SK-N-SH treated with all-trans-retinoic acid at 6 μM for 48 hours (cell line): ENCODE measurements at regions not wholly inside any gene's neighbourhood (a gene's known extent, or its start where the extent isn't known, plus 50 kb on each side); places are given as distances from the start of the nearest gene placed in this dataset.

Experiments
- ATAC-seq: fragments of 200-7000 bp; cut with Tn5 transposase; 3 replicates; pipeline ENCODE4 v1.9.1; 2020; ENCODE audit warnings: mild to moderate bottlenecking, moderate library complexity
- ARNTL ChIP-seq: fragments of 450-650 bp; formaldehyde crosslinking; IDR thresholded peaks from 2 replicates; pipeline ENCODE4 v1.5.0; 2020; ENCODE audit warnings: low read depth, mild to moderate bottlenecking, moderate library complexity, borderline replicate concordance
- BACH2 ChIP-seq: fragments of 250-450 bp; sonication (Bioruptor Pico); IDR thresholded peaks from 2 replicates; pipeline ENCODE4 v1.9.0; 2021; ENCODE audit warnings: mild to moderate bottlenecking, borderline replicate concordance
- CREB5 ChIP-seq: fragments of 250-450 bp; sonication (Bioruptor Pico); IDR thresholded peaks from 2 replicates; pipeline ENCODE4 v1.5.1; 2020; ENCODE audit warnings: low read depth, mild to moderate bottlenecking, moderate library complexity
- CSRNP3 ChIP-seq: fragments of 250-450 bp; sonication (Bioruptor Pico); IDR thresholded peaks from 2 replicates; pipeline ENCODE4 v1.5.1; 2021; ENCODE audit warnings: mild to moderate bottlenecking, moderate library complexity
- ESRRG ChIP-seq: fragments of 250-450 bp; sonication (Bioruptor Pico); IDR thresholded peaks from 2 replicates; pipeline ENCODE4 v1.6.1; 2021; ENCODE audit warnings: mild to moderate bottlenecking
- GLIS3 ChIP-seq: fragments of 250-450 bp; sonication (Bioruptor Pico); IDR thresholded peaks from 2 replicates; pipeline ENCODE4 v1.5.0; 2020; ENCODE audit warnings: mild to moderate bottlenecking, moderate library complexity
- ISL1 ChIP-seq: fragments of 250-450 bp; sonication (Bioruptor Pico); IDR thresholded peaks from 2 replicates; pipeline ENCODE4 v2.1.2; 2022; ENCODE audit warnings: mild to moderate bottlenecking, moderate library complexity
- OSR1 ChIP-seq: fragments of 250-450 bp; sonication (Bioruptor Pico); IDR thresholded peaks from 2 replicates; pipeline ENCODE4 v1.8.0; 2022; ENCODE audit warnings: moderate library complexity, mild to moderate bottlenecking, inconsistent platforms
- PATZ1 ChIP-seq: fragments of 250-450 bp; sonication (Bioruptor Pico); IDR thresholded peaks from 2 replicates; pipeline ENCODE4 v1.8.0; 2020; ENCODE audit warnings: mild to moderate bottlenecking, moderate library complexity, borderline replicate concordance
- POU6F1 ChIP-seq: fragments of 250-450 bp; sonication (Bioruptor Pico); IDR thresholded peaks from 2 replicates; pipeline ENCODE4 v1.8.0; 2021; ENCODE audit warnings: low read depth, mild to moderate bottlenecking, moderate library complexity, borderline replicate concordance
- PPARA ChIP-seq: fragments of 250-450 bp; sonication (Bioruptor Pico); IDR thresholded peaks from 2 replicates; pipeline ENCODE4 v1.5.0; 2020; ENCODE audit warnings: mild to moderate bottlenecking, borderline replicate concordance
- RARB ChIP-seq: fragments of 250-450 bp; sonication (Bioruptor Pico); IDR thresholded peaks from 2 replicates; pipeline ENCODE4 v1.8.0; 2021; ENCODE audit warnings: mild to moderate bottlenecking, moderate library complexity
- SNAI2 ChIP-seq: fragments of 250-450 bp; sonication (Bioruptor Pico); IDR thresholded peaks from 2 replicates; pipeline ENCODE4 v1.5.0; 2020; ENCODE audit warnings: mild to moderate bottlenecking, moderate library complexity
- TCF4 ChIP-seq: fragments of 250-450 bp; sonication (Bioruptor Pico); IDR thresholded peaks from 2 replicates; pipeline ENCODE4 v1.8.0; 2021; ENCODE audit warnings: mild to moderate bottlenecking, moderate library complexity, borderline replicate concordance
- TOX ChIP-seq: fragments of 250-450 bp; sonication (Bioruptor Pico); IDR thresholded peaks from 2 replicates; pipeline ENCODE4 v1.8.0; 2021; ENCODE audit warnings: mild to moderate bottlenecking, moderate library complexity, borderline replicate concordance
- TSHZ2 ChIP-seq: fragments of 250-450 bp; sonication (Bioruptor Pico); IDR thresholded peaks from 2 replicates; pipeline ENCODE4 v1.5.0; 2020; ENCODE audit warnings: mild to moderate bottlenecking, moderate library complexity
- ZC3H10 ChIP-seq: fragments of 250-450 bp; sonication (Bioruptor Pico); IDR thresholded peaks from 2 replicates; pipeline ENCODE4 v1.5.1; 2021; ENCODE audit warnings: mild to moderate bottlenecking, moderate library complexity
- ZFP3 ChIP-seq: fragments of 250-450 bp; sonication (Bioruptor Pico); IDR thresholded peaks from 2 replicates; pipeline ENCODE4 v1.5.0; 2020; ENCODE audit warnings: mild to moderate bottlenecking, moderate library complexity
- ZFP30 ChIP-seq: fragments of 450-650 bp; formaldehyde crosslinking; IDR thresholded peaks from 2 replicates; pipeline ENCODE4 v1.5.0; 2022; ENCODE audit warnings: mild to moderate bottlenecking, moderate library complexity
- ZNF565 ChIP-seq: fragments of 450-650 bp; formaldehyde crosslinking; conservative IDR thresholded peaks from 2 replicates; pipeline ENCODE4 v1.5.0; 2020; ENCODE audit warnings: low read depth, mild to moderate bottlenecking, moderate library complexity
- ZNF70 ChIP-seq: fragments of 450-650 bp; formaldehyde crosslinking; IDR thresholded peaks from 2 replicates; pipeline ENCODE4 v1.5.0; 2020; ENCODE audit warnings: mild to moderate bottlenecking, moderate library complexity
- ZNF8 ChIP-seq: fragments of 450-650 bp; formaldehyde crosslinking; IDR thresholded peaks from 2 replicates; pipeline ENCODE4 v1.5.0; 2020; ENCODE audit warnings: mild to moderate bottlenecking, moderate library complexity

GRCh38 chr3:148226246-148226645 lies 471.5 kb upstream of the AGTR1 start:
- TF ChIP-seq BACH2 (CRISPR knock-in tag) (no peak), RARB (CRISPR knock-in tag) (no peak), ZFP3 (no peak), PATZ1 (CRISPR knock-in tag) (no peak), ZC3H10 (CRISPR knock-in tag) (no peak), ZNF565 (CRISPR knock-in tag) (no peak), CSRNP3 (no peak), PPARA (CRISPR knock-in tag) (no peak), TCF4 (CRISPR knock-in tag) (no peak), ESRRG (CRISPR knock-in tag) (no peak), ZFP30 (CRISPR knock-in tag) (no peak), ISL1 (CRISPR knock-in tag) (no peak), ARNTL (CRISPR knock-in tag) (no peak), GLIS3 (no peak), OSR1 (CRISPR knock-in tag) (no peak), SNAI2 (CRISPR knock-in tag) (no peak), ZNF8 (no peak), ZNF70 (CRISPR knock-in tag) (no peak), CREB5 (CRISPR knock-in tag) (no peak), POU6F1 (CRISPR knock-in tag) (no peak)
- ATAC-seq: no peak

GRCh38 chr3:148227534-148227933 lies 470.2 kb upstream of the AGTR1 start:
- ATAC-seq: no peak; the same call in 2 of the 3 replicates
- TF ChIP-seq PPARA (CRISPR knock-in tag): no peak
- no peak for TF ChIP-seq TCF4 (CRISPR knock-in tag)
- no peak for TF ChIP-seq SNAI2 (CRISPR knock-in tag)
- no peak for TF ChIP-seq BACH2 (CRISPR knock-in tag)
- TF ChIP-seq RARB (CRISPR knock-in tag): no peak
- TF ChIP-seq ARNTL (CRISPR knock-in tag): no peak
- no peak for TF ChIP-seq ESRRG (CRISPR knock-in tag)
- no peak for TF ChIP-seq TSHZ2 (CRISPR knock-in tag)
- TF ChIP-seq POU6F1 (CRISPR knock-in tag): no peak
- no peak for TF ChIP-seq PATZ1 (CRISPR knock-in tag)
- TF ChIP-seq ZC3H10 (CRISPR knock-in tag): no peak
- TF ChIP-seq CSRNP3: no peak
- TF ChIP-seq ZFP3: no peak
- TF ChIP-seq ISL1 (CRISPR knock-in tag): no peak
- no peak for TF ChIP-seq TOX (CRISPR knock-in tag)
- TF ChIP-seq ZNF70 (CRISPR knock-in tag): no peak
- no peak for TF ChIP-seq GLIS3
- TF ChIP-seq ZNF565 (CRISPR knock-in tag): no peak
- no peak for TF ChIP-seq ZNF8
